D341Med (cell line): ENCODE measurements at regions not wholly inside any gene's neighbourhood (a gene's known extent, or its start where the extent isn't known, plus 50 kb on each side); places are given as distances from the start of the nearest gene placed in this dataset.

Experiments
- DNase-seq: peaks from one replicate; pipeline ENCODE4 v3.0.0; 2012; ENCODE audit warnings: low spot score

DNA sequence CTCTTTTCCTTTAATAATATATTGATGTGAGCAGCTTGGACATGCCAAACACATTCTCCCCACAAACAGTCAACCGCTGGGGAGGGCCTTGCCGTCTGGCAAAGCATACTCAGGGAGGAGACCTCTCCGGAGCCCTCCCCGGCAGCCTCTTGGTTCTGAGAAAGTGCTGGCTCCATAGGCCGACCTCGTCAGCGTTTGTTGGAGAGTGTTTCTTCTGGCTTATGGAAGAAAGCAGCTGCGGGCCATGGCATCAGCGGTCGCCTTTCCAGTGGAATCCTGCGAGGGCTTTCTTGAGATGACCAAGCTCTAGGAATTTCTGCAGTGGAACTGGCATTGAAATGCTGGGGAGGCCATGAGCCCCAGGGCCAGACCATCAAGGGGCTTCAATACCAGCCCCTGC lies 405.7 kb upstream of the IRX4 start:
- DNase-seq, result no peak

DNA sequence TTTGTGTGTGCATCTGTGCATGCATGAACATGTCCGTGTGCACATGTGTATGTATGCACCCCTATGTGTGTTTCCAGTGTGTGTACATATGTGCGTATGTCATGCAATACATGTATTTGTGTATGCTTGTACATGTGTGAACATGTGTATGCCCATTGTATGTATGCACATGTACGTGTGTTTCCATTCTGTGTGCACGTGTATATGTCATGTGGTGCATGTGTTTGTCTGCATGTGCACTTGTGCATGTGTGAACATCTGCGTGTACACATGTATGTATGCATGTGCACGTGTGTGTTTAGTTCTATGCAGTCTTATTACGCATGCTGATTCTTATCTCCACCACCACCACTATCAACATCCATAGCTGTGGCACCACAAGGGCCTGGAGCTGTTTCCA lies 403.5 kb upstream of the IRX4 start:
- DNase-seq, result no peak

DNA sequence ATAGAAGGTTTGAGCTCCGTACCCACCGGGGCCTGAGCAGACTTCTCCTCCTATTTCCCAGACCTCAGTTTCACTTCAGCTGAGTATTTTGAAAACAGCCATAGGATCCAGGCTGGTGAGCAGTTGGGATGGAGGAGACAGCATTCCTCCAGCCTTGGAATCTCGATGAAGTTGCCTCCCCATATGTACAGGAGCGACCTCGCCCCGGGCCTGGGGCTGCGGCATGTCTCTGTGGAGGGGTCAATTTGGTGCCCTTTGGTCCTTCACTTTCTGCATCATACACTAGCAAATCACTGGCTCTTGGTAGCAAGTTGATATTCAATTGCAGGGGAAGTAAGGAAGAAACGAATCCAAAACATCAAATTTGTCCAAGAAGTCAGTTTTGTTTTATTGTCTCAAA lies 402.0 kb upstream of the IRX4 start:
- no peak for DNase-seq

DNA sequence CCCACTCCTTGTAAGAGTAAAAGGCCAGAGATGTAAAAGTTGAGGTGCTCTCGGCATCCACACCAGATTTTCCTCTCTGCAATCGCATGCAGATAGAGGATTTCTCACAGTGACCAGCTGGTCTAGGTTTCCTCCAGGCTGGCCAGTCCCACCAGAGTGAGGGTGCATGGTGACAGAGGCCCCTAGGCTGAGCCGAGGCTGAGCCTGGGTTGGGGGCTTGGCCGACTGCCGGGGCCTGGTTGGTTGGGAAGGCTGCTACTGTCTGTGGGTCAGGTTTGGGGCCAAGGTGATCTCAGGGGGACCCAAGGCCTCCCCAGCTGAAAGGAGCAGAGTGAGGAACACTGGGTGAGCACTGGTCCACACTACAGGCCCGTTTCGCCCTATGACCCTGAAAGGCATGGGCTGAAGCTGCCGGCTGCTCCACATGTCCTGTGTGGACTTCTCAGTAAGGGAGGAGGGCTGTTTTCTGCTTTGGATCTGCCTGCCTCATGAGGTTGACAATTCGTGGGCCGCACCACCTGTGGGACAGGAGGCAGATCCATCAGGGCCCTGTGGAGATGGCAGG lies 400.8 kb upstream of the IRX4 start:
- no peak for DNase-seq

DNA sequence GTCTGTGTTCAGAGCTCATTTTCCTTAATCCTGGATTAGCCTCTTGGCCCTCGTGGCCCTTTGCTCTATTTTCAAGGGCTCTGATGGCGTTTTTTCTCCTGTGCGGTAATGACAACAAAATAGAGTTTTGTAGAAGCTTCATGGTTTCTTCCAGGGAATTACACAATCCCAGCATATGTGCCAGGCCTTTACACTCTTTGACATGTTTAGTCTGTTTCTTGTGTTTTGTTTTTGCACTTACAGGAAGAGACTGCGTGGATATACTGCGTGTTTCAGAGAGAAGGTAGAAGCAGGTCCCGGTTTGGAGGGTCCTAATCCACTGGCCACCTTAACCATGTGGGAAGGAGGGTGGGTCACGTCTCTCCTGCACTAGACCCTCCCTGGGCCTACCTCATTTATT lies 400.2 kb upstream of the IRX4 start:
- no peak for DNase-seq

DNA sequence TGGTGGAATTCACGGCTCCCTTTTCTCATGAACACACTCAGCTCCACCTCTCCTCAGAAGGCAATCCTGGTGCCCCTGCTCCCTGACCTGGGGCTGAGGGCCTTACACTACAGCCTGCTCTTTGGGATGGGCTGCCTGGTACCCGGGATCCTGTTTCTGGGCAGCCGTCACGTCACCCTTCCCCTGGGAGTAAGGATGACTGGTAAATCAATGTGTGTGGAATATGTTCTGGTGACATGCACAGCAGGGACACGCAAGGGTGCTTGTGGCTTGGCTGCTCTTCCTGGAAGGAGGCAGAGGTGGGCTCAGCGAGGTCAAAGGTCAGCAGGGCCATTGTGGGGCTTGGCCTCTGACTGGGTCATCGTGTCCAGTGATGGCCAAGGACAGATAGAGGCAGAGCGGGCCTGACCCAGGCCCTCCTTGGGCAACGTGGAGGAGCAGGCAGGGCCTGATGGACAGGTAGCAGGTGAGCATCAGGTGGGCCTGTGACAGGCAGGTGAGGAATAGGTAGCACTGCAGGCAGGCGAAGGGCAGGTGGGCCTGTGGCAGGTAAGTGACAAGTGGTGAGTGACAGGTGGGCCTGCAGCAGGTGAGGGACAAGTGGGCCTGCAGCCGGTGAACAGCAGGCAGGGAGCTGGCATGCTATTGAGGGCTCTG lies 399.4 kb upstream of the IRX4 start:
- DNase-seq, result no peak

DNA sequence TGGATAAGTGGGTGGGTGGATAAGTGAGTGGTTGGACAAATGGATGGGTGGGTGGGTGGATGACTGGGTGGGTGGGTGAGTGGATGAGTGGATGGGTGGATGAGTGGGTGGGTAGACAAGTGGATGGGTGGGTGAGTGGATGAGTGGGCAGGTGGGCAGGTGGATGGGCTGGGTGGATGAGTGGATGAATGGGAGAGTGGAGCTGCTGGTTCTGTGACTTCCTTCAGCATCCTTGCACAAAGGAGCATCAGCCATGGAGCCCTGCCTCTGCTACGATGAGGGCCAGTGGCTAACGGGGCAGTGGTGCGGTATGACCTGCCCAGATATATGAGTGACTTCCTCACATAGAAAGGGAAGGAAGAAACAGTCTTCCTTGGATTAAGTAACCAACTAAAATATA lies 398.7 kb upstream of the IRX4 start:
- DNase-seq, result no peak

DNA sequence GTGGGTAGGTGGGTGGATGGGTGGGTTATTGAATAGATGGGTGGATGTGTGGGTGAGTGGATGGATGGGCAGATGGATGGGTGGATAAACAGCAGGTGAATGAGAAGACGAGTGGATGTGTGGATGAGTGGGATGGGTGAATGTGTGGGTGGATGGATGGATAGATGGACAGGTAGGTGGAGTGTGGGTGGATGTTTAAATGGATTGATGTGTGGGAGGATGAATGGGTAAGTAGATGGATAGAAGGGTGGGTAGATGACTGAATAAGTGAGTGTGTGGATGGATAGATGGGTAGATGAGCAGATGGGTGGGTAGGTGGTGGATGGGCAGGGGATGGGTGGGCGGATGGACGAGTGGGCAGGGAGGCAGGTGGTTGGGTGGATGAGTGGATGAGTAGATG lies 397.6 kb upstream of the IRX4 start:
- DNase-seq, result no peak

DNA sequence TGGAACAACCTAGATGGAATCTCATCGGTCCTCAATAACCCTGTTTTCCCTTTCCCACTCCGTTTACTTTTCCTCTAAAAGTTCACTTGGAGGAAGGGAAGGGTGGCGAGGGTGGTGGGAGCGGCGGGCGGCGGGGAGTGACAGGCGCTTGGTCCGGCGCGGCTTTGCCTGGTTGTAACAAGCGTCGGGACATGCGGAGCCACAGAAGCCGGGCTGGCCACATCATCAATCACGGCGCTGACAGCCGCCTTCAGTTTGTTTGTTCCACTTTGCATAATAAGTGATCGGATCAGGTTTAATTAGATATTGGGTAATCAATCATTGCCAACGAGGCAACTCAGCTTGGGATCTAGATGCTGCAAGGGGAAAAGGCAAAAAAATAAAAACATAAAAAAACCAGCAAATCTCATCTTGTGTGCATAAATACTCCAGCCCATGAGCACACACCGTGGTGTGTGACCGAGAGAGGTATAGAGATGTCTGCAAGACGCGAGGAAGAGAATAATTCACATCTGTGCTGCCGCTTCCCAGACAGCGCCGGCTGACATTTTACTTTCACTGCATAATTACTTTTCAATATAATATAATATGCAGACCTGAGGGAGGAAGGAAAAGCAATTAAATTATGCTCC lies 396.2 kb upstream of the IRX4 start:
- DNase-seq, result no peak

DNA sequence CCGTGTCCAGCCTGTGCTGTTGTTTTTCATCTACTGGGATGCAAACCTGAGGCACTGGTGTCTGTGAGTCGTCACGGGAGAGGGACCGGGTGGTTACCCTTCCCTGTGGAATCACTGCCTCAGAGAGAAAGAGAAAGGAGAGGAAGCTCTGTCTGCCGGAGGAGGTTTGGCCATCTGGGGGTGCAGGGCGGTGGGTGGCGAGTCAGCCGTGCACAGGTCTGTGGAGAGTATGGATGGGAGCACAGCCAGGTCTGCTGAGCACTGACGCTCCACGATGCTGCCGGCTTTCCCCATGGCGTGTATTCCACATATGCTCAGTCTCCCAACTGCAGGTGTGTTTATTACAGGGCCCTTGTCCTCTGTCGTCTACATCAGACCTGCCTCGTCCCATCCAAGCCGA lies 395.2 kb upstream of the IRX4 start:
- DNase-seq, result no peak

DNA sequence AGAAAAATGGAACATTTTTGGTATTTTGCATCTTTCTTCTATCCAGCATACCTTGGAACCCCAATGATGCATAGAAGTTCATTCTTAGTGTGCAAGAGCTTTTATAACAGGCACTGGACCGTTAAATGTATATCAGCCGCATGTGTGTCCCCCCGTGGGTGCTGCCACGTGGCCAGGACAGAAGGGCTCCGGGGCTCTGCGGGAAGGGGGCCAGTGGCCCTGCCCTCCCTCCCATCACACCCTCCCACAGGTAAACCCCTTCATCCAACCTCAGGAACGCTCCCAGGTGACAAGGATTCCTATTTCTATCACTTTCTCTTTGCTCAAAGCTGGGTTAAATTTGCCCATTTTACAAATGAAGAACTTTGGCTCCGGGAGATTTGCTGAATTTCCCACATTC lies 393.4 kb upstream of the IRX4 start:
- DNase-seq, result no peak

DNA sequence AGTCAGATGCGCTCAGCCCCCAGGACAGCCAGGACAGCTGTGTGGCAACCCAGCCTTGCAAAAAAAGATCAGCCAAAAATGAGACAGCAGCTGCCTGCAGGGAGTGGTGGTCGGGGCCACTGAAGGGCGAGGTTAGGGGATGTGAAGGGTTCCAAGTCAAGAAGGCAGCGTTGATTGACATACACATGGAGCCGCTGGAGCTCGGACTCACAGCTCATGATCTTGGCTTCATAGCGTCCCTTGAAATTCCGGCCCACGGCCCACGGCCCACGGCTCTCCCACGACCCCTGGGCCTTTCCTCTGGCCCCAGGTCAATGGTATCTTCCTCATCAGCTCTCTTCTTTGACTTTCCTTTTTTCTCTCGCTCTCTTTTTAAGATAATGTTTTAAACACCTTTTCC lies 390.0 kb upstream of the IRX4 start:
- DNase-seq, result no peak

DNA sequence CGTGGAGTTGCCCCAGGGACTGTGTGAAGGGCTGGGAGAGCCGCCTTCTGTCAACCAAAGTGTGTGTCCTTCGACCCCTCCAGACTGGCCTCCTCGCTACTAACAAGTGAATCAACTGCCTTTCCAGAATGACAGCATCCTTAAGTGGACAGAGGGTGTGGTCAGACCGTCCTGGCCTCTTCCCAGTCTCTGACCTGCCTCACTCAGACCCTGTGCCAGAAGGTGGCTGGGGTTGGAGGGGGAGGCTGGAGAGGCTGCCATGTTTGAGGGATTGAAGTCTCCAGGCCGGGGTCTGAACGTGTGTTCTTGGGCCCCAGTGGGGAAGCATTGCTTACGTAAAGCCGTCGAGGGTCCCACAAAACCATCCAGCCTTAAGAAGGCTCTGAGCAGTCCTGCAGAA lies 389.3 kb upstream of the IRX4 start:
- no peak for DNase-seq

DNA sequence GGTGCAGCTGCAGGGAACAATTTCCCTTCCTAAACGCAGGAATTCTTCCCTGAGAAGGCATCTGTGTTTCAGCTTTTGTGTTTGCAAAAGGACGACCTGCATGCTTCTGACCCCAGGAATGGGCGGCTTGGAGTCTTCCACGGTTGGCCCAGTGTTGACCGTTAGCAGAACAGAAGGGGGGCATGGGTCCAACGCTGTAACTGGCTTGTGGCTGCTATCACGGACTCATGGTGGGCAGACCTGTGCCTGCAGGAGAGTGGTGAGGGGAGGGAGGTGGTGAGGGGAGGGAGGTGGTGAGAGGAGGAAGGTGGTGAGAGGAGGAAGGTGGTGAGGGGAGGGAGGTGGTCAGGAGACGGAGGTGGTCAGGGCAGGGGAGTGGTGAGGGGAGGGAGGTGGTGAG lies 388.6 kb upstream of the IRX4 start:
- DNase-seq, result no peak

DNA sequence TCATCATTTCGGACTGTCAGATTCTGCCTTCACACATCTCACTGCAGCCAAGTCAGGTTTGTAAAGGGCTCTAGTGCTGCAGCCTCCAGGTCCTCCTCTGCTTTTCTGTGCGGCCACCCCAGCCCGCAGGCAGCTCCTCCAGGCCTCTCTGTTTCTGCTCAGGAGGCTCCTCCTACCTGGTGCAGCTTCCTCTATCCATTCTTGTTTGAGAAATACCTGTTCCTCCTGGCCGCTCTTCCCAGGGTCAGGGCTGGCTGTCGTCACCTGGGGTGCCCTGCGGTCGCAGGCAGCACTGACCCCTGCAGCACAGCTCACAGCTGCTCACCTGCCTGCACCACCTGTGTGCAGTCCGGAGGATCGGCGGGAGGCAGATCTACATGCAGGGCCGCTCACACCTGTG lies 387.7 kb upstream of the IRX4 start:
- DNase-seq, result no peak

DNA sequence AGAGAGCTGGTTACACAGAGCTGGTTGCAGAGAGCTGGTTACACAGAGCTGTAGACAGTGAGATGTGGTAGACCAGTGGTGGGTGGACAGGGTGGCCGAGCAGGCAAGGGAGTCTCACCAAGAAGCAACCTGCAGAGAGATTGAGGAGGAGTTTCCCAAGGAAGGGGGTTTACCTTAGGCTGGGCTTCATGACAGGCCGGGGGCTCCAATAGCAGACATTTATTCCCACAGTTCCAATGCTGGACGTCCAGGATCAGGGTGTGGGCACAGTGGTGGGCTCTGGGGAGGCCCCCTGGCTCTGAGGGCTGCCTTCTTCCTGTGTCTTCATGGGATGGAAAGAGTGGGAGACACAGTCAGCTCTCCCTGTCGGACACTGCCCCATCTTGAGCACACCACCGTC lies 386.9 kb upstream of the IRX4 start:
- DNase-seq, result no peak

DNA sequence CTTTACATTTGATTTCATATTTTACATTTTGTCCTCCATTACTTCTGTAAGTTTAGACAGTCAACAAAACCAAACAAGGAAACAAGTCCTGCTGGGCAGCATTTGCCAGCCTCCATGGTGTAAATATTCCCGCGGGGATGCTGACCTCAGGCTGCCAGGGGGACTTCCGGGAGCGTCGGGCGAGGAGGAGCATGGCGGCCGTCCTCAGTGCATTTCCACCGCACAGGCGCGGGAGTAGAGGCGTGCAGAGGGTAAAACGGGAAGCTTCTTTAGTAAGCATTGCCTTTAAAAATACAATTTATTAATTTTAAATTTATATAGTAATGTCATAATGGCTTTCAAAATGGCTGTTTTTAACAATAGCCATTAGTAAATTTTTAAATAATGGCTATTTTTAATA lies 385.3 kb upstream of the IRX4 start:
- DNase-seq, result no peak

DNA sequence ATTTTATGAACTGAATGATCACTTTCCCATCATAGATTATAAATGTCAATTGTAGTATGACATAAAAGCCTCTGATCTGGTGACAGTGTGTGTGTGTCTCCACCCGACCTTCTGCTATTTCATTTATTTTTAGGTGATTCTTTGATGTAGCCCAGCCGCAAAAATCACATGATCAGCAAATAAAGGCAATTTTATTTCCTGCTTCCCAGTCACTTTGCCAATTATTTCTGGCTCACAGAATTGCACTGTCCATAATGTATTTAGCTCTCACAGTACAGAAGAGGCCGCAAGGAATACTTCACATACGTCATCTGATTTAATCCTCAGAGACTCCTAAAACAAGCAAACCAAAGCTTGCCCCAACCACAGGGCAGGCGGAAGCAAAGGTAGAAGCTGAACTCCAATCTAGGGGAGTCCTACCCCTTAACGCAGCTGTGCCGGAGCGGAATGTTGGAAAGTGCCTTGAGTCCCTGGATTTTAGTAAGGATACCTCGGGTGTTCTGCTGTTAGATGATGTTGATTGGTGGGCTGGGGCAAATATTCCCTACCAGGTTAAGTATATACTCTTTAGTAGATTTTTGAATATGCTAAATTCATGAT lies 384.0 kb upstream of the IRX4 start:
- no peak for DNase-seq

DNA sequence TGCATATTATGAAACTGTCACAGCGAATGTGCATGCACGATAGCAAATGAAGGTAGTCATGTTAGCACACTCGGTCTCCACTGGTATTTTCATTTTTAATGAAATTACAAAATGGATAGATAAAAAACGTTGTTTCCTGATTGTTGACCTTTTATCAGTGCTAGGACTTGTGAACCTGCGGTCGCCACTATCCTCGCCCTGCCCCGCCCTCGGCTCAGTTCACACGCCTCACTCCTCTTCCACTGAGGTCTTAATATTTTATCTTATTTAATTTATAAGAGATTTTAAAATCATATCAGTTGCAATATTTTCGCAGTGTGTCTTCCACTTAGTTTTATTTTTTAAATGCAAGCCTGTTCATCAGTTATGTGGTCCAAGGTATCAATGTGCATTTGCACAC lies 382.6 kb upstream of the IRX4 start:
- no peak for DNase-seq

DNA sequence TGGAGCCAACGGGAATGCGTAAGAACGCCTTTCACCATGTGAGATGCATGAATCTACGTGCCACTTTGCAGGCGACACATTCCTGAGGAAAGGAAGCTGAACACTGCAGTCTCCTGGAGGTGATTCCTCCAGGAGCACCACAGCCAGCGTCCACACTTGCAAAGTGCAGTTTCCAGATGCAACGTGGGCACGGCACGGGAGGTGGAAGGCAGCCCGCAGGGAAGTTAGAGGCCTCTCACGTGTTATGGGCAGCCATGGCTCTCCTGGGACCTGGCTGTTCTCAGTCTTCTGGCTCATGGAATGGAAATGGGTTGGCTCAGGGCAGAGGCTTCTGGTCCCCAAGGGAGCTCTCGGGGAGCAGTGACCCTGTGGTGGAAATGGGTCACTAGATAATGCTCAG lies 381.0 kb upstream of the IRX4 start:
- no peak for DNase-seq

DNA sequence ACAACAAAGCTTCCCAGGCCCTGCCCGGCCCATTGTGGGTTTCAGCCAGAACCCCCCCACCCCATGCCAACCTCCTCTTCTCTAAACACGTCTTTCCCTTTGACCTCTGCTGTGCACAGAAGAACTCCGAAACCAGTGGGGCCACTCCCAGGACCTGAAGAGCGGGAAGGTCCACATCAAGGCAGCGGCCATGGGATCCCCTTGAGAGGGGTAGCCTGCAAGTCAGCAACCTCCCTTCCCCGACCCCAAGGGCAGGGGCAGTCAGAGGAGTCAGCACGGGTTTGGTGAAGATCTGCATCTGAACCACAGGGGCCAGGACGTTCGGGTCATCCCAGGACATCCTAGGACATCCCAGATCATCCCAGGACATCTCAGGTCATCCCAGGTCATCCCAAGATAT lies 379.9 kb upstream of the IRX4 start:
- no peak for DNase-seq

DNA sequence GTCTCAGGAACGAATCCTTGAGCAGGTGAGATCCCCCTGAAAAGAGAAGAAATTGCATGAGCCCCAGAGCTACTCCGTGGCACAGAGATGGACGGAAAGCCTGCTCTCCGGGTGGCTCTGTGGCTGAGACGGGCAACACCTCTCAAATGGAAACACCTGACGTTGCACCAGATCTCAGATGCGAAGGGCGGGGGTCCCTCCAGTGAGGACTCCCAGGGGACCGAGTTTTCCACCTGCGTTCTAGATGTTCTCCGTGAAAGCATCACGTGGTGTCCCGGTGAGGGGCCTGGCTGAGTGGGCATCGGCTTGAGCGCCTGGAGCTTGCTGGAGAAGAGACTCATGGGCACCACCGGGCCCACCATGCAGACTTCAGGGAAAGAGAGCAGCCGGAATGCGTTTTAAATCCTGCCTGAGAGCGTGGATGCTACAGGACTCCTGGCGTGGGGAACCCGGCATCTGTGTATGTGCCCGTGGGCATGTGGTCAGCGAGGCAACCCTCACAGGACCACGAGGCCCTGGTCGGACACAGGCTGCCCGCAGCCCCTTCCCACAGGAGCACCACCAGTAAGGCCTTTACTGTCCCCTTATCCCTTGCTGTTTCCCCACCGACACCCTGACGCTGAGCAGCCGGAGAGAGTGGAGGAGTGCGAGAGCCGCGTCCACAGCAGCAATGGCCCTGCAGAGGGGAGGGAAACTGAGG lies 378.4 kb upstream of the IRX4 start:
- DNase-seq, result no peak
